H1 (cell line): ENCODE measurements at regions not wholly inside any gene's neighbourhood (a gene's known extent, or its start where the extent isn't known, plus 50 kb on each side); places are given as distances from the start of the nearest gene placed in this dataset.

Experiments used
- CTCF ChIA-PET: fragments of 300-600 bp; sonication (Branson Sonifier 250); formaldehyde crosslinking; loops from one replicate; lab custom pipeline; 2021; ENCODE audit not compliant: partially characterized antibody; lab: Charles Lee
- POLR2A ChIA-PET: fragments of 300-600 bp; sonication (Branson Sonifier 250); formaldehyde crosslinking; loops from one replicate; lab custom pipeline; 2021; ENCODE audit warnings: inconsistent platforms; ENCODE audit not compliant: partially characterized antibody; lab: Charles Lee
- DNase-seq, 2 experiments: peaks; one replicate each; pipeline versions ENCODE4 v3.0.0 to v3.0.0-alpha.2; 2010 to 2022; ENCODE audit warnings: low spot score in 2 of 2, low read depth in 1 of 2, mixed read lengths in 1 of 2
- FAIRE-seq: peaks from 2 replicates; lab custom pipeline; 2011; peaks lifted over from hg19 to GRCh38; lab: Jason Lieb, UNC
- H2AFZ ChIP-seq: 2 replicates; pipeline ENCODE4 v1.8.1; 2012; ENCODE audit warnings: low read length, inconsistent platforms
- H2AK5ac ChIP-seq: 2 replicates; pipeline ENCODE4 v1.6.1; 2013; ENCODE audit warnings: low read depth, low read length
- H2BK120ac ChIP-seq: replicated peaks from 2 replicates; pipeline ENCODE3; 2013; ENCODE audit warnings: low read depth, low read length, inconsistent platforms
- H2BK12ac ChIP-seq: 2 replicates; pipeline ENCODE4 v1.6.1; 2013; ENCODE audit warnings: low read depth, low read length
- H2BK15ac ChIP-seq: 2 replicates; pipeline ENCODE4 v1.6.1; 2013; ENCODE audit warnings: low read length
- H2BK20ac ChIP-seq: 2 replicates; pipeline ENCODE4 v1.6.1; 2013; ENCODE audit warnings: low read length
- H2BK5ac ChIP-seq: 2 replicates; pipeline ENCODE4 v1.6.1; 2013; ENCODE audit warnings: low read depth, low read length
- H3K14ac ChIP-seq: 2 replicates; pipeline ENCODE4 v1.6.1; 2013; ENCODE audit warnings: inconsistent platforms; ENCODE audit not compliant: insufficient read length
- H3K18ac ChIP-seq: 2 replicates; pipeline ENCODE4 v1.6.1; 2013; ENCODE audit warnings: low read length; ENCODE audit errors: extremely low read depth
- H3K23ac ChIP-seq: 2 replicates; pipeline ENCODE4 v1.6.1; 2013; ENCODE audit warnings: inconsistent platforms; ENCODE audit not compliant: insufficient read length
- H3K23me2 ChIP-seq: 2 replicates; pipeline ENCODE4 v1.6.1; 2013; ENCODE audit warnings: low read depth, low read length
- H3K27ac ChIP-seq: 2 replicates; pipeline ENCODE4 v1.6.1; 2011; ENCODE audit warnings: low read depth, low read length, inconsistent platforms
- H3K27me3 ChIP-seq, 4 experiments: replicated peaks in 1 of 4; 1 replicate in 1 of 4; 2 replicates in 3 of 4; pipeline versions ENCODE4 v1.6.1 to v1.8.1; 2011 to 2013; ENCODE audit warnings: low read length in 3 of 4, mild to moderate bottlenecking in 3 of 4, inconsistent platforms in 2 of 4, mixed read lengths in 2 of 4, moderate library complexity in 1 of 4; ENCODE audit not compliant: control insufficient read depth in 3 of 4, insufficient read depth in 3 of 4; ENCODE audit errors: extremely low read depth in 1 of 4
- H3K36me3 ChIP-seq, 4 experiments: 2 replicates each; pipeline versions ENCODE4 v1.6.1 to v1.8.1; 2011 to 2013; ENCODE audit warnings: mild to moderate bottlenecking in 4 of 4, low read length in 3 of 4, moderate library complexity in 2 of 4, control low read depth in 1 of 4, inconsistent platforms in 1 of 4; ENCODE audit not compliant: insufficient read depth in 4 of 4, control insufficient read depth in 2 of 4
- H3K4ac ChIP-seq: replicated peaks from 2 replicates; pipeline ENCODE3; 2013; ENCODE audit warnings: low read length, low read depth, mixed read lengths, inconsistent platforms; ENCODE audit not compliant: insufficient read length
- H3K4me1 ChIP-seq, 4 experiments: replicated peaks in 1 of 4; 1 replicate in 1 of 4; 2 replicates in 3 of 4; pipeline versions ENCODE4 v1.6.1 to v1.8.1; 2011 to 2013; ENCODE audit warnings: low read length in 3 of 4, inconsistent platforms in 2 of 4, mixed read lengths in 1 of 4; ENCODE audit not compliant: insufficient read depth in 4 of 4, control insufficient read depth in 3 of 4
- H3K4me2 ChIP-seq, 2 experiments: 2 replicates each; pipeline versions ENCODE4 v1.6.1 to v1.8.1; 2011 to 2013; ENCODE audit warnings: low read depth in 2 of 2, low read length in 2 of 2, control low read depth in 1 of 2, inconsistent platforms in 1 of 2, mild to moderate bottlenecking in 1 of 2; ENCODE audit not compliant: insufficient read depth in 1 of 2
- H3K4me3 ChIP-seq, 4 experiments: fragments of 200-600, 300-600 bp in 1 of 4; sonication (generic), shearing (Covaris generic), sonication (Bioruptor Twin) in 1 of 4; 2 replicates each; pipeline versions ENCODE4 v1.5.1 to v1.8.1; 2011 to 2016; ENCODE audit warnings: low read length in 4 of 4, low read depth in 3 of 4, control low read depth in 2 of 4, inconsistent platforms in 2 of 4, mild to moderate bottlenecking in 2 of 4, mixed read lengths in 1 of 4, moderate library complexity in 1 of 4; ENCODE audit not compliant: insufficient read depth in 2 of 4; ENCODE audit errors: extremely low read depth in 1 of 4
- H3K56ac ChIP-seq: replicated peaks from 2 replicates; pipeline ENCODE3; 2013; ENCODE audit warnings: low read depth, mild to moderate bottlenecking, mixed read lengths, low read length, inconsistent platforms; ENCODE audit not compliant: insufficient read length
- H3K79me1 ChIP-seq: 2 replicates; pipeline ENCODE4 v1.6.1; 2013; ENCODE audit warnings: low read depth, low read length, control low read depth
- H3K79me2 ChIP-seq, 2 experiments: 2 replicates each; pipeline versions ENCODE4 v1.6.1 to v1.8.1; 2012 to 2013; ENCODE audit warnings: low read length in 2 of 2, mild to moderate bottlenecking in 2 of 2, inconsistent platforms in 1 of 2; ENCODE audit not compliant: insufficient read depth in 2 of 2, control insufficient read depth in 1 of 2
- H3K9ac ChIP-seq, 4 experiments: replicated peaks in 1 of 4; 1 replicate in 1 of 4; 2 replicates in 3 of 4; pipeline versions ENCODE4 v1.6.1 to v1.8.1; 2011 to 2013; ENCODE audit warnings: low read depth in 3 of 4, low read length in 3 of 4, control low read depth in 2 of 4, mild to moderate bottlenecking in 2 of 4, moderate library complexity in 2 of 4, inconsistent platforms in 1 of 4; ENCODE audit errors: extremely low read depth in 1 of 4
- H3K9me3 ChIP-seq, 2 experiments: 2 replicates each; pipeline versions ENCODE4 v1.6.1 to v1.8.1; 2012 to 2013; ENCODE audit warnings: mild to moderate bottlenecking in 2 of 2, moderate library complexity in 2 of 2, control low read depth in 1 of 2, inconsistent platforms in 1 of 2, low read depth in 1 of 2, low read length in 1 of 2, mixed read lengths in 1 of 2; ENCODE audit not compliant: insufficient read depth in 2 of 2
- H4K20me1 ChIP-seq, 2 experiments: replicated peaks in 1 of 2; 2 replicates each; pipeline versions ENCODE3 to v1.8.1; 2011 to 2013; ENCODE audit warnings: inconsistent platforms in 2 of 2, low read length in 2 of 2, mild to moderate bottlenecking in 1 of 2; ENCODE audit not compliant: insufficient read depth in 2 of 2, control insufficient read depth in 1 of 2
- H4K5ac ChIP-seq: 2 replicates; pipeline ENCODE4 v1.6.1; 2013; ENCODE audit warnings: low read length, low read depth, mixed read lengths, inconsistent platforms; ENCODE audit not compliant: insufficient read length
- H4K8ac ChIP-seq: 2 replicates; pipeline ENCODE4 v1.8.0; 2013; ENCODE audit warnings: mild to moderate bottlenecking, moderate library complexity, low read length, inconsistent platforms; ENCODE audit not compliant: insufficient read depth; ENCODE audit errors: extremely low read depth
- H4K91ac ChIP-seq: replicated peaks from 2 replicates; pipeline ENCODE3; 2013; ENCODE audit warnings: low read length, mixed read lengths, inconsistent platforms; ENCODE audit not compliant: insufficient read length
- BACH1 ChIP-seq: IDR thresholded peaks from 2 replicates; pipeline ENCODE4 v1.6.1; 2012; ENCODE audit warnings: low read length, improper control_type of control experiment
- CREB1 ChIP-seq: IDR thresholded peaks from 2 replicates; pipeline ENCODE4 v1.6.1; 2012; ENCODE audit warnings: inconsistent platforms
- CTBP2 ChIP-seq: IDR thresholded peaks from 2 replicates; pipeline ENCODE4 v1.7.0; 2011; ENCODE audit warnings: borderline replicate concordance, mild to moderate bottlenecking, moderate library complexity, mixed read lengths, low read length; ENCODE audit not compliant: insufficient read depth, insufficient read length
- EZH2 ChIP-seq: fragments of 200-600 bp; sonication (generic); IDR thresholded peaks from 2 replicates; pipeline ENCODE4 v1.7.1; 2012; ENCODE audit warnings: low read depth, mild to moderate bottlenecking, moderate library complexity, low read length, inconsistent platforms; ENCODE audit not compliant: severe bottlenecking
- GABPA ChIP-seq: IDR thresholded peaks from 2 replicates; pipeline ENCODE4 v1.6.1; 2011; ENCODE audit warnings: mild to moderate bottlenecking, low read length, moderate library complexity, borderline replicate concordance; ENCODE audit not compliant: insufficient read depth
- MAFK ChIP-seq: IDR thresholded peaks from 2 replicates; pipeline ENCODE4 v1.6.1; 2012; ENCODE audit warnings: low read depth, mild to moderate bottlenecking, improper control_type of control experiment, low read length
- NANOG ChIP-seq: IDR thresholded peaks from 2 replicates; pipeline ENCODE4 v1.6.1; 2011; ENCODE audit warnings: low read length, low read depth, mild to moderate bottlenecking, inconsistent platforms; ENCODE audit not compliant: insufficient read depth, poor library complexity, severe bottlenecking
- SP2 ChIP-seq: IDR thresholded peaks from 2 replicates; pipeline ENCODE4 v1.6.1; 2012; ENCODE audit warnings: mild to moderate bottlenecking, low read length, inconsistent platforms
- TBP ChIP-seq: IDR thresholded peaks from 2 replicates; pipeline ENCODE4 v1.6.1; 2011; ENCODE audit warnings: low read depth, low read length, improper control_type of control experiment
- TEAD4 ChIP-seq: IDR thresholded peaks from 2 replicates; pipeline ENCODE4 v1.6.1; 2012; ENCODE audit warnings: low read depth, low read length, inconsistent platforms, mixed read lengths
- WGBS, 2 experiments: shearing (Covaris generic) in 1 of 2; methylation state at CpG; one replicate each; pipeline versions ENCODE4 v1.1.6 to v1.1.7; 2013 to 2015; ENCODE audit warnings: low lambda C conversion rate in 2 of 2, mixed read lengths in 2 of 2, inconsistent platforms in 1 of 2, low coverage in 1 of 2, missing lambda C conversion rate in 1 of 2; ENCODE audit not compliant: insufficient replicate concordance in 2 of 2, insufficient coverage in 1 of 2, insufficient read length in 1 of 2; ENCODE audit errors: extremely low coverage in 1 of 2, missing lambda C conversion rate in 1 of 2; 5-methylcytosine and 5-hydroxymethylcytosine counted together
- TF ChIP-seq, protein P1 (sequence below): IDR thresholded peaks from 2 replicates; pipeline ENCODE4 v1.6.1; 2012; ENCODE audit warnings: low read length, inconsistent platforms

DNA sequence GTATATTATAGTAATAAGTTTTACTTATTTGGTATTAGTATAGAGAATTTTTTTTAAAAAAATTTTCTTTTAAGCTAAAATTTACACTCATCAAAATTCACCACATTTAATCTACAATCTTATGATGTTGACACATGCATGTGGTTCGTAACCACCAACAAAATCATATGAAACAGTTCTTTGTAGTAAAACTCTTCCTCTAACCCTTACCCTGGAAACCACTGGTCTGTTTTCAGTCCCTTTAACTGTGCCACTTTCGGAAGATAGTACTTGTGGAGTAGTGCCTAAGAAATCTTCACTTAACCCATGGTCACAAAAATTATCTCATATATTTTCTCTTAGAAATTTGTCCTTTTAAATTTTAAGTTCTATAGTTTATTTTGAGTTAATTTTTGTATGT lies 1498.8 kb downstream of the MAT2B start:
- DNase-seq (no peak), FAIRE-seq (no peak)
- no peak overlapping the region for H3K27ac ChIP-seq
- H4K91ac ChIP-seq = no peak overlapping the region
- ChIA-PET POLR2A (no interaction called here), CTCF (no interaction called here)
- no peaks in the 10 kb centered on the region for H3K79me1 ChIP-seq
- no peaks in the 10 kb centered on the region for H3K23me2 ChIP-seq
- no peak overlapping the region for H3K56ac ChIP-seq
- no peak overlapping the region for H3K4me2 ChIP-seq
- no peaks in the 10 kb centered on the region for H3K27me3 ChIP-seq
- no peak overlapping the region for H2BK120ac ChIP-seq
- H2BK15ac ChIP-seq = no peak overlapping the region
- H3K4me1 ChIP-seq = no peaks in the 10 kb centered on the region
- H4K8ac ChIP-seq = no peak overlapping the region
- H3K4me3 ChIP-seq = no peak overlapping the region
- H3K36me3 ChIP-seq = no peaks in the 10 kb centered on the region
- no peaks in the 10 kb centered on the region for H3K79me2 ChIP-seq
- no peak overlapping the region for H3K4ac ChIP-seq
- no peak overlapping the region for H2BK12ac ChIP-seq
- no peak overlapping the region; the same call in 1 of the 2 replicates for H2AFZ ChIP-seq
- no peak overlapping the region for H2AK5ac ChIP-seq
- TF ChIP-seq SP2 (no peak), CTBP2 (no peak), BACH1 (no peak), EZH2 (no peak), CREB1 (no peak), GABPA (no peak), TEAD4 (no peak), MAFK (no peak), TBP (no peak), NANOG (no peak)
- TF ChIP-seq, protein P1, sequence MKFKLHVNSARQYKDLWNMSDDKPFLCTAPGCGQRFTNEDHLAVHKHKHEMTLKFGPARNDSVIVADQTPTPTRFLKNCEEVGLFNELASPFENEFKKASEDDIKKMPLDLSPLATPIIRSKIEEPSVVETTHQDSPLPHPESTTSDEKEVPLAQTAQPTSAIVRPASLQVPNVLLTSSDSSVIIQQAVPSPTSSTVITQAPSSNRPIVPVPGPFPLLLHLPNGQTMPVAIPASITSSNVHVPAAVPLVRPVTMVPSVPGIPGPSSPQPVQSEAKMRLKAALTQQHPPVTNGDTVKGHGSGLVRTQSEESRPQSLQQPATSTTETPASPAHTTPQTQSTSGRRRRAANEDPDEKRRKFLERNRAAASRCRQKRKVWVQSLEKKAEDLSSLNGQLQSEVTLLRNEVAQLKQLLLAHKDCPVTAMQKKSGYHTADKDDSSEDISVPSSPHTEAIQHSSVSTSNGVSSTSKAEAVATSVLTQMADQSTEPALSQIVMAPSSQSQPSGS = no peak
- H2BK20ac ChIP-seq = no peak overlapping the region
- no peak overlapping the region for H3K23ac ChIP-seq
- no peaks in the 10 kb centered on the region for H4K20me1 ChIP-seq
- no peak overlapping the region for H4K5ac ChIP-seq
- H3K14ac ChIP-seq = no peak overlapping the region
- H2BK5ac ChIP-seq = no peak overlapping the region
- H3K9ac ChIP-seq = no peak overlapping the region
- no peak overlapping the region for H3K18ac ChIP-seq
- H3K9me3 ChIP-seq = no peaks in the 10 kb centered on the region
- 85% methylated on average over 2 of the region's 2 CpGs; no CpG with 5 or more reads in 1 of the 2 experiments for WGBS, 2 experiments
